WTC11 (cell line): ENCODE measurements at regions not wholly inside any gene's neighbourhood (a gene's known extent, or its start where the extent isn't known, plus 50 kb on each side); places are given as distances from the start of the nearest gene placed in this dataset.

Source experiments
- ATAC-seq: fragments of 200-7000 bp; cut with Tn5 transposase; 2 replicates; pipeline ENCODE4 v1.10.0; 2021; ENCODE audit warnings: mild to moderate bottlenecking, moderate library complexity
- CTCF ChIA-PET: fragments of 300-600 bp; sonication (Branson Sonifier 250); formaldehyde crosslinking; loops from one replicate; lab custom pipeline; 2021; ENCODE audit warnings: antibody characterized with exemption; lab: Charles Lee
- POLR2A ChIA-PET: fragments of 350-600 bp; sonication (Branson Sonifier 250); formaldehyde crosslinking; loops from one replicate; lab custom pipeline; 2021; ENCODE audit warnings: antibody characterized with exemption; lab: Charles Lee
- DNase-seq: peaks from one replicate; pipeline ENCODE4 v3.0.0; 2021; ENCODE audit warnings: low spot score
- H3K27ac Mint-ChIP-seq: 2 replicates; pipeline ENCODE4 v1.8.0; 2021; ENCODE audit warnings: mixed read lengths
- H3K27me3 Mint-ChIP-seq: 2 replicates; pipeline ENCODE4 v1.8.0; 2021; ENCODE audit warnings: low read depth, mild to moderate bottlenecking, moderate library complexity, mixed read lengths
- H3K36me3 Mint-ChIP-seq: 2 replicates; pipeline ENCODE4 v1.8.0; 2021; ENCODE audit warnings: mixed read lengths
- H3K4me1 Mint-ChIP-seq: 2 replicates; pipeline ENCODE4 v1.8.0; 2022; ENCODE audit warnings: mixed read lengths
- H3K4me3 Mint-ChIP-seq: 2 replicates; pipeline ENCODE4 v1.8.0; 2021; ENCODE audit warnings: mild to moderate bottlenecking, moderate library complexity, mixed read lengths
- H3K9me3 Mint-ChIP-seq: 2 replicates; pipeline ENCODE4 v1.8.0; 2021; ENCODE audit warnings: mixed read lengths
- CREM ChIP-seq: sonication (generic); formaldehyde crosslinking; IDR thresholded peaks from 2 replicates; pipeline ENCODE4 v1.8.1; 2022; ENCODE audit warnings: mild to moderate bottlenecking, missing genetic modification reagents, moderate library complexity
- ETV6 ChIP-seq: sonication (generic); formaldehyde crosslinking; IDR thresholded peaks from 2 replicates; pipeline ENCODE4 v1.8.1; 2022; ENCODE audit warnings: mild to moderate bottlenecking, missing genetic modification reagents
- FOXJ3 ChIP-seq: sonication (generic); formaldehyde crosslinking; IDR thresholded peaks from 2 replicates; pipeline ENCODE4 v1.9.0; 2021; ENCODE audit warnings: missing genetic modification reagents, mild to moderate bottlenecking, borderline replicate concordance
- GRHL2 ChIP-seq: fragments of 250-450 bp; sonication (Bioruptor Pico); IDR thresholded peaks from 2 replicates; pipeline ENCODE4 v1.8.0; 2022; ENCODE audit warnings: mild to moderate bottlenecking, moderate library complexity; ENCODE audit not compliant: insufficient replicate concordance, severe bottlenecking
- MYBL2 ChIP-seq: sonication (generic); formaldehyde crosslinking; IDR thresholded peaks from 2 replicates; pipeline ENCODE4 v1.8.1; 2023; ENCODE audit warnings: mild to moderate bottlenecking, moderate library complexity, missing genetic modification reagents
- RELA ChIP-seq: sonication (generic); formaldehyde crosslinking; IDR thresholded peaks from 2 replicates; pipeline ENCODE4 v1.8.1; 2022; ENCODE audit warnings: missing genetic modification reagents, mild to moderate bottlenecking, borderline replicate concordance
- SP1 ChIP-seq: sonication (generic); formaldehyde crosslinking; conservative IDR thresholded peaks from 2 replicates; pipeline ENCODE4 v1.8.1; 2022; ENCODE audit warnings: missing genetic modification reagents
- TEAD1 ChIP-seq: sonication (generic); formaldehyde crosslinking; IDR thresholded peaks from 2 replicates; pipeline ENCODE4 v1.8.0; 2022; ENCODE audit warnings: mild to moderate bottlenecking, missing genetic modification reagents
- TEAD4 ChIP-seq: sonication (generic); formaldehyde crosslinking; IDR thresholded peaks from 2 replicates; pipeline ENCODE4 v1.8.0; 2022; ENCODE audit warnings: mild to moderate bottlenecking, missing genetic modification reagents
- ZBTB21 ChIP-seq: sonication (generic); formaldehyde crosslinking; IDR thresholded peaks from 2 replicates; pipeline ENCODE4 v1.8.1; 2023; ENCODE audit warnings: mild to moderate bottlenecking, missing genetic modification reagents, borderline replicate concordance
- ZNF121 ChIP-seq: sonication (generic); formaldehyde crosslinking; IDR thresholded peaks from 2 replicates; pipeline ENCODE4 v1.8.0; 2023; ENCODE audit warnings: missing genetic modification reagents
- ZNF416 ChIP-seq: fragments of 250-450 bp; sonication (Bioruptor Pico); IDR thresholded peaks from 2 replicates; pipeline ENCODE4 v1.9.0; 2021; ENCODE audit warnings: mild to moderate bottlenecking, inconsistent platforms
- TF ChIP-seq, protein P1 (sequence below): fragments of 200-600 bp; IDR thresholded peaks from 2 replicates; pipeline ENCODE4 v1.8.0; 2022; ENCODE audit warnings: antibody characterized with exemption
- TF ChIP-seq, protein P2 (sequence below): sonication (generic); formaldehyde crosslinking; IDR thresholded peaks from 2 replicates; pipeline ENCODE4 v1.8.0; 2022; ENCODE audit warnings: mild to moderate bottlenecking, missing genetic modification reagents
- TF ChIP-seq, protein P3 (sequence below): sonication (generic); formaldehyde crosslinking; IDR thresholded peaks from 2 replicates; pipeline ENCODE4 v1.8.1; 2023; ENCODE audit warnings: mild to moderate bottlenecking, moderate library complexity, missing genetic modification reagents

GRCh38 chr2:147046473-147046872 is 798.4 kb upstream of the ACVR2A start:
- Mint-ChIP-seq H3K27me3 (no peaks in the 10 kb centered on the region), H3K36me3 (no peaks in the 10 kb centered on the region), H3K4me3 (no peak overlapping the region), H3K27ac (no peak overlapping the region), H3K9me3 (no peaks in the 10 kb centered on the region), H3K4me1 (peaks cover 23% of the 10 kb centered on the region)
- TF ChIP-seq MYBL2, result no peak
- TF ChIP-seq FOXJ3 (CRISPR knock-in tag), result no peak
- no peak for TF ChIP-seq ETV6
- no peak for TF ChIP-seq ZNF121 (CRISPR knock-in tag)
- no peak for TF ChIP-seq TEAD1
- TF ChIP-seq RELA (CRISPR knock-in tag), result no peak
- POLR2A ChIA-PET, result no interaction called here
- CTCF ChIA-PET, result interaction anchor here (1.6 kb wide), 2 partner anchors 313 to 856 kb away, joined by 3 to 4 read pairs; no protein-coding TSS in a partner anchor
- DNase-seq (peak; percentile 15), ATAC-seq (peak; percentile 69)

DNA sequence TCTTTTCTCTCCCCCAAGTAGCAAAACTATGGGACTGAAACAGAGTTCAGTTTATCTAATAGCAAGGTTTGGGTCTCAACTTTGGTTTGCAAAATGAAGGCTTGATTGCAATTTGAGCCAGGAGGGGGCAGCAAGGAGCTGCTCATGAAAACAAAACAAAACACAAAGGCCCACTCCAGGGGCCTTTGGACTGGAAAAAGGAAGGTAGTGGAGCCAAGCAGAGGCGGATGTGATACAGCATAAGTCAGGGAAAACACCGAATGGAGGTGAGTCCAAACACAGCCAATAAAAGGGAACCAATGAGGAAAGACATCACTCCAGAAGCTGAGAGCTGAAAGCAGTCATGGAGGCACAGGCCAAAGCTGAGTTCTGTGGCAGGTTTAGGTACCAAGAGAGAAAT is 799.7 kb upstream of the ACVR2A start:
- Mint-ChIP-seq H3K27ac (peak overlapping the region; percentile 32; the same call in 1 of the 2 replicates), H3K27me3 (no peaks in the 10 kb centered on the region), H3K4me1 (peaks cover 23% of the 10 kb centered on the region), H3K36me3 (no peaks in the 10 kb centered on the region), H3K4me3 (no peak overlapping the region), H3K9me3 (no peaks in the 10 kb centered on the region)
- ChIA-PET POLR2A (no interaction called here), CTCF (interaction anchor here (0.5 to 3.1 kb wide), 9 partner anchors 14 to 866 kb away, joined by 3 to 19 read pairs (median 6); no protein-coding TSS in a partner anchor)
- DNase-seq (peak; percentile 76), ATAC-seq (peak; percentile 91)
- TF ChIP-seq SP1, result no peak
- TF ChIP-seq, protein P1, sequence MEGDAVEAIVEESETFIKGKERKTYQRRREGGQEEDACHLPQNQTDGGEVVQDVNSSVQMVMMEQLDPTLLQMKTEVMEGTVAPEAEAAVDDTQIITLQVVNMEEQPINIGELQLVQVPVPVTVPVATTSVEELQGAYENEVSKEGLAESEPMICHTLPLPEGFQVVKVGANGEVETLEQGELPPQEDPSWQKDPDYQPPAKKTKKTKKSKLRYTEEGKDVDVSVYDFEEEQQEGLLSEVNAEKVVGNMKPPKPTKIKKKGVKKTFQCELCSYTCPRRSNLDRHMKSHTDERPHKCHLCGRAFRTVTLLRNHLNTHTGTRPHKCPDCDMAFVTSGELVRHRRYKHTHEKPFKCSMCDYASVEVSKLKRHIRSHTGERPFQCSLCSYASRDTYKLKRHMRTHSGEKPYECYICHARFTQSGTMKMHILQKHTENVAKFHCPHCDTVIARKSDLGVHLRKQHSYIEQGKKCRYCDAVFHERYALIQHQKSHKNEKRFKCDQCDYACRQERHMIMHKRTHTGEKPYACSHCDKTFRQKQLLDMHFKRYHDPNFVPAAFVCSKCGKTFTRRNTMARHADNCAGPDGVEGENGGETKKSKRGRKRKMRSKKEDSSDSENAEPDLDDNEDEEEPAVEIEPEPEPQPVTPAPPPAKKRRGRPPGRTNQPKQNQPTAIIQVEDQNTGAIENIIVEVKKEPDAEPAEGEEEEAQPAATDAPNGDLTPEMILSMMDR, result peak; percentile 65

GRCh38 chr2:147041121-147041494 is 803.7 kb upstream of the ACVR2A start:
- Mint-ChIP-seq H3K36me3 (no peaks in the 10 kb centered on the region), H3K27ac (no peak overlapping the region), H3K27me3 (no peaks in the 10 kb centered on the region), H3K4me1 (peaks cover 10% of the 10 kb centered on the region), H3K4me3 (no peak overlapping the region), H3K9me3 (no peaks in the 10 kb centered on the region)
- DNase-seq (no peak), ATAC-seq (no peak)
- CTCF ChIA-PET, result interaction anchor here (1.3 kb wide), 1 partner anchor 11 kb away, joined by 3 read pairs; no protein-coding TSS in a partner anchor
- POLR2A ChIA-PET, result no interaction called here
- TF ChIP-seq ZNF416 (CRISPR knock-in tag) (no peak), ZNF121 (CRISPR knock-in tag) (no peak), CREM (CRISPR knock-in tag) (no peak), ZBTB21 (CRISPR knock-in tag) (no peak), GRHL2 (CRISPR knock-in tag) (no peak), TEAD4 (CRISPR knock-in tag) (no peak)
- TF ChIP-seq, protein P2, sequence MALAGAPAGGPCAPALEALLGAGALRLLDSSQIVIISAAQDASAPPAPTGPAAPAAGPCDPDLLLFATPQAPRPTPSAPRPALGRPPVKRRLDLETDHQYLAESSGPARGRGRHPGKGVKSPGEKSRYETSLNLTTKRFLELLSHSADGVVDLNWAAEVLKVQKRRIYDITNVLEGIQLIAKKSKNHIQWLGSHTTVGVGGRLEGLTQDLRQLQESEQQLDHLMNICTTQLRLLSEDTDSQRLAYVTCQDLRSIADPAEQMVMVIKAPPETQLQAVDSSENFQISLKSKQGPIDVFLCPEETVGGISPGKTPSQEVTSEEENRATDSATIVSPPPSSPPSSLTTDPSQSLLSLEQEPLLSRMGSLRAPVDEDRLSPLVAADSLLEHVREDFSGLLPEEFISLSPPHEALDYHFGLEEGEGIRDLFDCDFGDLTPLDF, result no peak
- TF ChIP-seq, protein P3, sequence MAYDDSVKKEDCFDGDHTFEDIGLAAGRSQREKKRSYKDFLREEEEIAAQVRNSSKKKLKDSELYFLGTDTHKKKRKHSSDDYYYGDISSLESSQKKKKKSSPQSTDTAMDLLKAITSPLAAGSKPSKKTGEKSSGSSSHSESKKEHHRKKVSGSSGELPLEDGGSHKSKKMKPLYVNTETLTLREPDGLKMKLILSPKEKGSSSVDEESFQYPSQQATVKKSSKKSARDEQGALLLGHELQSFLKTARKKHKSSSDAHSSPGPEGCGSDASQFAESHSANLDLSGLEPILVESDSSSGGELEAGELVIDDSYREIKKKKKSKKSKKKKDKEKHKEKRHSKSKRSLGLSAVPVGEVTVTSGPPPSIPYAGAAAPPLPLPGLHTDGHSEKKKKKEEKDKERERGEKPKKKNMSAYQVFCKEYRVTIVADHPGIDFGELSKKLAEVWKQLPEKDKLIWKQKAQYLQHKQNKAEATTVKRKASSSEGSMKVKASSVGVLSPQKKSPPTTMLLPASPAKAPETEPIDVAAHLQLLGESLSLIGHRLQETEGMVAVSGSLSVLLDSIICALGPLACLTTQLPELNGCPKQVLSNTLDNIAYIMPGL (CRISPR knock-in tag), result no peak
- TF ChIP-seq, protein P1, result no peak
